ENCODE measurements at regions not wholly inside any gene's neighbourhood (a gene's known extent, or its start where the extent isn't known, plus 50 kb on each side); places are given as distances from the start of the nearest gene placed in this dataset.
"Not testable (repeated sequence)": the region's sequence is repeated elsewhere in the genome, so short reads cannot be mapped to it uniquely, and the experiment has no call there.

GRCh38 chr3:28033059-28033784 is 208.2 kb upstream of the CMC1 start:
- no peak for DNase-seq

- no peak for DNase-seq
These were observed 204.5 kb upstream of the CMC1 start for GRCh38 chr3:28036599-28037575.

- no peak for DNase-seq
These were observed 202.2 kb upstream of the CMC1 start for GRCh38 chr3:28039234-28039633.

- DNase-seq: no peak
These were observed 201.6 kb upstream of the CMC1 start for GRCh38 chr3:28039829-28040228.

- no peak for DNase-seq
These were observed 199.3 kb upstream of the CMC1 start for GRCh38 chr3:28042095-28042635.

GRCh38 chr3:28042707-28043106 is 198.7 kb upstream of the CMC1 start:
- DNase-seq: no peak

- no peak for DNase-seq
These were observed 191.3 kb upstream of the CMC1 start for GRCh38 chr3:28050120-28050519.

GRCh38 chr3:28050885-28051284 is 190.5 kb upstream of the CMC1 start:
- DNase-seq: no peak

- no peak for DNase-seq
These were observed 187.7 kb upstream of the CMC1 start for GRCh38 chr3:28053759-28054158.

DNA sequence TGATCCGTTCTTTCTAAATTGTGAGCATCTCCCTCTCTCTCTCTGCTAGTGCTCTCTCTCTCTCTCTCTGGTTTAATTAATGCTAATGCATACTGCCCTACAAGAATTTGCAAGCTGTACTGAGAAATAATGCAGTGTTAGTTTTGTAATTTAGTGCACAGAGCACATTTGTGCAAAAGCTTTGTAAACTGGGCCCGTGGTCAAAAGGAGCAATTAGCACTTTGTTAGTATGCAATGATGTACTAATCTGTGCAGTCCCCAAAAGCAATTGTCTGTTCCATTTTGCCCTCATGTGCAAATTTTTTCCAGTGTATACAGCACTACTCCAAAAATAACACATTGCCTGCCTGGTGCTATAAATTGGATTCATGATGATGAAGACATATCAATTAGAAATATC is 184.6 kb upstream of the CMC1 start:
- DNase-seq: no peak

DNA sequence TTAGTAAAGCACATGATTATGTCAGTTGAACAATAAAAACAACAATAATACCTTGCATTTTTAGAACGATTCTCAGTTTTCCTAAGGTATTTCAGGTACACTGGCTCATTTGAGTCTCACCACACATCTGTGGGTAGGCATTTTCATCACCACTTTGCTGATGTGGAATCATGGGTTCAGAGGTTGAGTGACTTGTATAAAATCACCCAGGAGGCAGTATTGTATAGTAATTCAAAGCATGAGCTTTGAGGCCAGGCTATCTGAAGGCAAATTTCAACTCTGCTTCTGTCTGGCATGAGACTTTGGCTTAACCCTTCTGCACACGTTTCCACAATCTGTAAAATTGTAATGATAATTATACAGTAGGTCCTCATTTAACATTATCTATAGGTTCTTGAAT is 183.9 kb upstream of the CMC1 start:
- DNase-seq: no peak

- DNase-seq: not testable (repeated sequence)
These were observed 182.2 kb upstream of the CMC1 start for GRCh38 chr3:28059199-28059598.

GRCh38 chr3:28066020-28066419 is 175.4 kb upstream of the CMC1 start:
- DNase-seq: no peak

- no peak for DNase-seq
These were observed 174.4 kb upstream of the CMC1 start for GRCh38 chr3:28067014-28067413.

DNA sequence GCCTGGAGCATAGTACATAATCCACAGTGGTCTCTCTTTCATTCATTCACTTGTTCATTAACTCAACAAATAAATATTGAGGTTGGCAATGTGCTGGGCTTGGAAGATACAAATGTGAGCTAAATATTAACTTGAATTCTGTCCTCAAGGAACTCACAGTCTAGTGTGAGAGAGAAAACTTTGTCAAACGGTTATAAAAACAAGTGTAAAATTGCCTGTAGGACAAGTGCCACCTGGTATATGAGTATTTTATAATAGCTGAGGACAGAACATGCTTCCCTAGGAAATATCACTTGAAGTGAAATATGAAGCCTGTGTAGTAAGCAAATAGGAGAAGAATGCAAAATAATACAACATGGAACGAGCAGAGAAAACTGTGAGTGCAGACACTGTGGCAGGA is 173.1 kb upstream of the CMC1 start:
- no peak for DNase-seq

GRCh38 chr3:28069438-28069837 is 172.0 kb upstream of the CMC1 start:
- no peak for DNase-seq

DNA sequence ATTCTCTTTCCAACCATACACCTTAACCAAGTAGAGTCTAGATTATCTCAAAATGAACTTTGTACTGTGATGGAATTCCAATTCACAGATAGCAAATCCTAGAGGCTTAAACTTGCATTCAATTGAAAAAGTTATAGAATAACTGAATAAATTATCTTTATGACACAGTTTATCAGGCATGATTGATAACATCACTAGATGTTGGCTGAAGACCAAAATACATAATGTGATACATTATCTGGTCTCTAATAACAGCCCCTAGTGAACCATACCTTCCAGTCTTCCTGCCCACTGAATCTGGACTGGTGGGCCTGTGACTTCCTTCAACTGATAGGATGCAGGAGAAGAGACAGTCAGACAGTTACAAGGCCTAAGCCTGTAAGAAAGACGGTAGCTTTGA is 165.2 kb upstream of the CMC1 start:
- no peak for DNase-seq

DNA sequence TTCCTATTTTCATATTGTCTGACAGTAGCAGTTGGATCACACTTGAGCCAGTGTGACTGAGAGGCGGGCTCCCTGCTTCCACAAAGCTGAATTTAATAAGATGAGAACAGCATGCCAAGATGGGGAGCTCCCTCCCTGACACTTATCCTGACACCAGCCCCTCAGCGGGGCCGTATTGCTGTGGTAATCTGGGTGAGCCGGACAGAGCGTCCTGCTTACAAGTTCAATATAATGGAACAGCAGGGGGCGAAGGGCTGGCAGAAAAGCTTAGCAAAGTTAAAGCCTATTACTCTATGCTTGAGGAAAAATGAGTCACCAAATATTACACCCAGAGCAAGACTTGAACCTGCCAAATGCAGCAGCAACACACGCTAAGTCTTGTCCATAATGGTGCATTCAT is 163.8 kb upstream of the CMC1 start:
- DNase-seq: no peak

DNA sequence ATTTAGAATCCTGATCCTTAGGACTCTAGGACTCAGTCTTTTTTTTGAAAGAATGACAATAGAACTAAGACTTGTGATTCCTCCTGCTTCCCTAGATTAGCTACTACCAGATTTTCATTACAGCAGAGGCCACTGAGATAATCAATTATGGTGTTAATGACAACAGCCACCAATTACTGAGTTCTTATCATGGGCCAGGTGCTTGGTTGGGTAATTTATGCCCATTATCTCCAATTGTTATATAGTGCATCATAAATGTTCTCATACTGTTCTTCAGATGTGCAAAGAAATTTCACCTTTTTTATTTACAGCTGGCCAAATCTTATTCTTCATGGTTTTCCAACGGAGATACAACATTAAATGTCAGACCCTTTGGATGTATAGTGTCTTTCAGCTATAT is 162.9 kb upstream of the CMC1 start:
- DNase-seq: no peak

- DNase-seq: no peak
These were observed 160.7 kb upstream of the CMC1 start for GRCh38 chr3:28080716-28081115.

DNA sequence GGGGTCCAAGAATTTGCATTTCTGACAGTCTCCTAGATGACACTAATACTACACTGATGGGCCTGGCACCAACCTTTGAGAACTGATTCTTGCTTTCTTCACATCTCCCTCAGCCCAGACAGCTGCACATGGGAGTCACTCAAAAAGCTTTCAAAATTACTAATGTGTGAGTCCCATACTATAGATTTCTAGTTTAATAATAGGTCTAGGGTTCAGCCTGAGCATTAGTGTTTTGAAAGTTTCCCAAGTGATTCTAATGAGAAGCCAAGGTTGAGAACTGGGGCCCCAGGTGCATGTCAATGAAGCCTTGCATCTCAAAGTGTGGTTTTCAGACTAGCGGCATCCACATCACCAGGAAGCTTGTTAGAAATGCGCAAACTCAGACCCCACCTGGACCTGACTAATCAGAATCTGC is 159.9 kb upstream of the CMC1 start:
- DNase-seq: no peak

DNA sequence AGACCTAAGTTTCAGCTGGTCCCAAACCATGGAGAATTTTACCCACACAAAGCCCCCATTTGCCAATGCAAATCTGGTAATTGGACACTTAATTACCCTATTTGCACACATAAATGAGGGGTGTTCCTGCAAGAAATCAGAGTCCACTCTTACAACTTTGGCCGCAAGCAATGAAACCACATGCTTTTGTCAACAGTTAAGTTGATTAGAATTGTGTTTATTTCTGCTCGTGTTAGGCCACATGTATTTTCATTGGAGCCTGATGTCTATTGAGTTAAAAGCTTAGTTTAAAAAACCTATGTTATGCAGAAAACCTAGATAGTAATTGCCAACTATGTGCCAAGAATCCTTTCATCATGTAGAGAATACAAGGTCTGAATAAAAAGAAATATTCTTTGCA is 153.8 kb upstream of the CMC1 start:
- no peak for DNase-seq

Measured in right lung (tissue), 2 donors.